H1 (cell line): ENCODE measurements at regions not wholly inside any gene's neighbourhood (a gene's known extent, or its start where the extent isn't known, plus 50 kb on each side); places are given as distances from the start of the nearest gene placed in this dataset.

ENCODE experiments used
- POLR2A ChIP-seq, 2 experiments: IDR thresholded peaks; 1 replicate in 1 of 2; 2 replicates in 1 of 2; pipeline ENCODE4 v1.6.1; 2011; ENCODE audit warnings: low read depth in 2 of 2, low read length in 2 of 2, mild to moderate bottlenecking in 2 of 2; ENCODE audit errors: control extremely low read depth in 1 of 2
- POLR2AphosphoS5 ChIP-seq: IDR thresholded peaks from 2 replicates; pipeline ENCODE4 v1.6.1; 2011; ENCODE audit warnings: low read depth, low read length
- RAD21 ChIP-seq, 2 experiments: IDR thresholded peaks in 1 of 2; conservative IDR thresholded peaks in 1 of 2; 2 replicates each; pipeline ENCODE4 v1.6.1; 2011; ENCODE audit warnings: low read depth in 2 of 2, low read length in 2 of 2, improper control_type of control experiment in 1 of 2, inconsistent platforms in 1 of 2, mild to moderate bottlenecking in 1 of 2, moderate library complexity in 1 of 2
- TAF7 ChIP-seq: optimal IDR thresholded peaks from 2 replicates; pipeline ENCODE3; 2011; ENCODE audit warnings: low read depth, mild to moderate bottlenecking, inconsistent platforms, low read length, moderate library complexity, borderline replicate concordance
- TF ChIP-seq, protein P1 (sequence below): IDR thresholded peaks from 2 replicates; pipeline ENCODE4 v1.6.1; 2011; ENCODE audit warnings: low read length, improper control_type of control experiment
- TF ChIP-seq, protein P2 (sequence below), 3 experiments: IDR thresholded peaks; 1 replicate in 2 of 3; 2 replicates in 1 of 3; pipeline versions ENCODE4 v1.5.1 to v1.6.1; 2011; ENCODE audit warnings: low read length in 3 of 3, mild to moderate bottlenecking in 3 of 3, inconsistent platforms in 2 of 3, low read depth in 1 of 3, moderate library complexity in 1 of 3; ENCODE audit not compliant: insufficient read depth in 1 of 3; ENCODE audit errors: control extremely low read depth in 1 of 3

DNA sequence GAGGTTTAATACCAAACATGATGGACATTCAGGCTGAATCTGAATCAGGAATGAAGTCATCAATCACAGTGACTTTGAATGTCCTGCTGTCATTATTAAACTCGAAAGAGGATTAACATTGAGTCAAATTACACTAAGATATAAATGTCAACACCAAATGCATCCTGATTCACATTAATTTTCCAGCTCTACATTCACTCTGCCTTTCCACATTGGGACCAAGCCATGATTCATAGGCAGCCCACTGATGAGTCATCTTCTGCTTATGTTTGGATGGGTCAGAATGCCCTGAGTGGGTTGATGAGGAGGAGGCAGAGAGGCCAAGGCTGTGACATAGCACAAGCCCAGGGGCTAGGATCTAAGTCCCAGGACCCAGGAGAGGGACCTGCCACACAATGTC, 247.6 kb upstream of the RPS6KA3 start:
- TF ChIP-seq TAF7 (no peak), RAD21 (IDR thresholded peaks at IDR 0.05 in 1 of 2, conservative IDR thresholded peaks at IDR 0.05 in 1 of 2; ENCODE audit: low read depth in 2 of 2, low read length in 2 of 2) (no peak), POLR2A (IDR thresholded peaks at IDR 0.05; ENCODE audit: control extremely low read depth in 1 of 2, low read depth in 2 of 2, low read length in 2 of 2) (no peak), POLR2AphosphoS5 (no peak)
- TF ChIP-seq, protein P1, sequence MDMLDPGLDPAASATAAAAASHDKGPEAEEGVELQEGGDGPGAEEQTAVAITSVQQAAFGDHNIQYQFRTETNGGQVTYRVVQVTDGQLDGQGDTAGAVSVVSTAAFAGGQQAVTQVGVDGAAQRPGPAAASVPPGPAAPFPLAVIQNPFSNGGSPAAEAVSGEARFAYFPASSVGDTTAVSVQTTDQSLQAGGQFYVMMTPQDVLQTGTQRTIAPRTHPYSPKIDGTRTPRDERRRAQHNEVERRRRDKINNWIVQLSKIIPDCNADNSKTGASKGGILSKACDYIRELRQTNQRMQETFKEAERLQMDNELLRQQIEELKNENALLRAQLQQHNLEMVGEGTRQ: no peak
- TF ChIP-seq, protein P2, sequence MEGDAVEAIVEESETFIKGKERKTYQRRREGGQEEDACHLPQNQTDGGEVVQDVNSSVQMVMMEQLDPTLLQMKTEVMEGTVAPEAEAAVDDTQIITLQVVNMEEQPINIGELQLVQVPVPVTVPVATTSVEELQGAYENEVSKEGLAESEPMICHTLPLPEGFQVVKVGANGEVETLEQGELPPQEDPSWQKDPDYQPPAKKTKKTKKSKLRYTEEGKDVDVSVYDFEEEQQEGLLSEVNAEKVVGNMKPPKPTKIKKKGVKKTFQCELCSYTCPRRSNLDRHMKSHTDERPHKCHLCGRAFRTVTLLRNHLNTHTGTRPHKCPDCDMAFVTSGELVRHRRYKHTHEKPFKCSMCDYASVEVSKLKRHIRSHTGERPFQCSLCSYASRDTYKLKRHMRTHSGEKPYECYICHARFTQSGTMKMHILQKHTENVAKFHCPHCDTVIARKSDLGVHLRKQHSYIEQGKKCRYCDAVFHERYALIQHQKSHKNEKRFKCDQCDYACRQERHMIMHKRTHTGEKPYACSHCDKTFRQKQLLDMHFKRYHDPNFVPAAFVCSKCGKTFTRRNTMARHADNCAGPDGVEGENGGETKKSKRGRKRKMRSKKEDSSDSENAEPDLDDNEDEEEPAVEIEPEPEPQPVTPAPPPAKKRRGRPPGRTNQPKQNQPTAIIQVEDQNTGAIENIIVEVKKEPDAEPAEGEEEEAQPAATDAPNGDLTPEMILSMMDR (IDR thresholded peaks at IDR 0.05; ENCODE audit: control extremely low read depth in 1 of 3, insufficient read depth in 1 of 3, low read depth in 1 of 3, low read length in 3 of 3): no peak
